OCI-LY3 (cell line): ENCODE measurements at regions not wholly inside any gene's neighbourhood (a gene's known extent, or its start where the extent isn't known, plus 50 kb on each side); places are given as distances from the start of the nearest gene placed in this dataset.

Experiments
- H2AFZ ChIP-seq: fragments of 200-600, 300-600 bp; shearing (Covaris generic); 2 replicates; pipeline ENCODE4 v1.6.0; 2014; ENCODE audit warnings: antibody characterized with exemption, low read depth, low read length
- H3K27ac ChIP-seq: fragments of 200-600, 300-600 bp; sonication (generic); 2 replicates; pipeline ENCODE4 v1.5.1; 2014; ENCODE audit warnings: mild to moderate bottlenecking, low read length, moderate library complexity, mixed read lengths
- H3K27me3 ChIP-seq: fragments of 200-600, 300-600 bp; sonication (generic); 2 replicates; pipeline ENCODE4 v1.6.1; 2014; ENCODE audit warnings: low read depth, low read length, mixed read lengths
- H3K36me3 ChIP-seq: fragments of 200-600, 300-600 bp; sonication (generic); replicated peaks from 2 replicates; pipeline ENCODE3; 2014; ENCODE audit warnings: low read depth, low read length, mixed read lengths
- H3K4me1 ChIP-seq: fragments of 300-600, 200-600 bp; sonication (generic); 2 replicates; pipeline ENCODE4 v1.6.1; 2014; ENCODE audit warnings: low read length, mixed read lengths
- H3K4me2 ChIP-seq: fragments of 200-600, 300-600 bp; sonication (generic); 2 replicates; pipeline ENCODE4 v1.6.1; 2014; ENCODE audit warnings: low read length, mixed read lengths
- H3K4me3 ChIP-seq: fragments of 300-600, 200-600 bp; sonication (generic); 2 replicates; pipeline ENCODE4 v1.5.1; 2014; ENCODE audit warnings: antibody characterized with exemption, mild to moderate bottlenecking, low read length, moderate library complexity
- H3K79me2 ChIP-seq: fragments of 300-600, 200-600 bp; shearing (Covaris generic); 2 replicates; pipeline ENCODE4 v1.6.1; 2014; ENCODE audit warnings: mild to moderate bottlenecking, low read length, mixed read lengths
- H3K9ac ChIP-seq: fragments of 300-600, 200-600 bp; shearing (Covaris generic); 2 replicates; pipeline ENCODE4 v1.6.0; 2014; ENCODE audit warnings: mild to moderate bottlenecking, low read length, moderate library complexity
- H3K9me3 ChIP-seq: fragments of 200-600, 300-600 bp; shearing (Covaris generic); 2 replicates; pipeline ENCODE4 v1.6.1; 2014; ENCODE audit warnings: low read length, mixed read lengths; ENCODE audit not compliant: insufficient read depth
- H4K20me1 ChIP-seq: fragments of 200-600, 300-600 bp; sonication (generic); 2 replicates; pipeline ENCODE4 v1.6.1; 2016; ENCODE audit warnings: low read length, mixed read lengths; ENCODE audit not compliant: insufficient read depth
- EZH2phosphoT487 ChIP-seq: fragments of 200-600 bp; shearing (Covaris generic); IDR thresholded peaks from 2 replicates; pipeline ENCODE4 v1.6.1; 2018; ENCODE audit warnings: antibody characterized with exemption, mixed run types, low read depth
- TF ChIP-seq, protein P1 (sequence below): fragments of 200-600, 300-600 bp; sonication (generic); IDR thresholded peaks from 2 replicates; pipeline ENCODE4 v1.5.1; 2014; ENCODE audit warnings: antibody characterized with exemption, low read length, low read depth

DNA sequence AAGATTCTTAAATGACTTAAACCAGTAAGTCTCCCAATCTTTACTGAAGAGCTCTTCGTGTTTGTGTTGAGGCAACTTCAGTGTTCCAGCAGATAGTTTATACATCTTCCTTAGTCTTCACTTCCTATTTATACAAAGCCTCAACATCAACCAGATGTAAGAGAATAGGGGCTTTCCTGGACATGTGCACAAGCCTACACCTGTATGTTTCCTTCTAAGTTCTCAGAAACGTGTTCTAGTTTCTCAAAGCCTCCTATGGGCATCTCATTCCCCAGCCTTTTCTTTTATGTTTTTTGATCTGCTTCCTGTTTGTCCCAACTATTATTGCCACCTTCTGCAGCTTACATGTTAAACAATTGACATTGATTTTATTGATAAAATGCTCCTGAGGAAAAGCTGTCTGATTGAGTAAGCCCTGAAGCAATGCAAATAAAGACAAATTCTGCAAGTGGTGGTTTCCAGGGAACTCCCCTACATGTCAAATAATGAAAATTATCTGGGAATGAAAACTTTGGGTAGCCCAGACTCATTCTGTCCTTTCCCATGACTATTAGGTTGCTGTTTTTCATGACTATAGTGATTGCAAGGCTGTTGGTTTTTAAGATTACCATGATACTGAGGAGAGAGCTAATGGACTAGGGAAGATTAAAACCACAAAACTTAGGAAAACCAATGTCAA lies 663.3 kb upstream of the ACVR2A start:
- H3K4me1 ChIP-seq = peaks cover 44% of the 10 kb centered on the region
- no peaks in the 10 kb centered on the region for H3K27me3 ChIP-seq
- peaks cover 23% of the 10 kb centered on the region for H3K36me3 ChIP-seq
- H3K79me2 ChIP-seq = no peaks in the 10 kb centered on the region
- TF ChIP-seq EZH2phosphoT487 = no peak
- TF ChIP-seq, protein P1, sequence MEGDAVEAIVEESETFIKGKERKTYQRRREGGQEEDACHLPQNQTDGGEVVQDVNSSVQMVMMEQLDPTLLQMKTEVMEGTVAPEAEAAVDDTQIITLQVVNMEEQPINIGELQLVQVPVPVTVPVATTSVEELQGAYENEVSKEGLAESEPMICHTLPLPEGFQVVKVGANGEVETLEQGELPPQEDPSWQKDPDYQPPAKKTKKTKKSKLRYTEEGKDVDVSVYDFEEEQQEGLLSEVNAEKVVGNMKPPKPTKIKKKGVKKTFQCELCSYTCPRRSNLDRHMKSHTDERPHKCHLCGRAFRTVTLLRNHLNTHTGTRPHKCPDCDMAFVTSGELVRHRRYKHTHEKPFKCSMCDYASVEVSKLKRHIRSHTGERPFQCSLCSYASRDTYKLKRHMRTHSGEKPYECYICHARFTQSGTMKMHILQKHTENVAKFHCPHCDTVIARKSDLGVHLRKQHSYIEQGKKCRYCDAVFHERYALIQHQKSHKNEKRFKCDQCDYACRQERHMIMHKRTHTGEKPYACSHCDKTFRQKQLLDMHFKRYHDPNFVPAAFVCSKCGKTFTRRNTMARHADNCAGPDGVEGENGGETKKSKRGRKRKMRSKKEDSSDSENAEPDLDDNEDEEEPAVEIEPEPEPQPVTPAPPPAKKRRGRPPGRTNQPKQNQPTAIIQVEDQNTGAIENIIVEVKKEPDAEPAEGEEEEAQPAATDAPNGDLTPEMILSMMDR = no peak
- no peaks in the 10 kb centered on the region for H4K20me1 ChIP-seq
- peak overlapping the region; percentile 70; the same call in 1 of the 2 replicates for H3K9ac ChIP-seq
- 0 out of 2 replicates have a peak overlapping the region, but pooled peaks have one; percentile 29 for H2AFZ ChIP-seq
- H3K4me2 ChIP-seq = peak overlapping the region; percentile 72
- peak overlapping the region; percentile 65 for H3K4me3 ChIP-seq
- H3K9me3 ChIP-seq = peaks cover 8% of the 10 kb centered on the region
- H3K27ac ChIP-seq = peak overlapping the region; percentile 98

DNA sequence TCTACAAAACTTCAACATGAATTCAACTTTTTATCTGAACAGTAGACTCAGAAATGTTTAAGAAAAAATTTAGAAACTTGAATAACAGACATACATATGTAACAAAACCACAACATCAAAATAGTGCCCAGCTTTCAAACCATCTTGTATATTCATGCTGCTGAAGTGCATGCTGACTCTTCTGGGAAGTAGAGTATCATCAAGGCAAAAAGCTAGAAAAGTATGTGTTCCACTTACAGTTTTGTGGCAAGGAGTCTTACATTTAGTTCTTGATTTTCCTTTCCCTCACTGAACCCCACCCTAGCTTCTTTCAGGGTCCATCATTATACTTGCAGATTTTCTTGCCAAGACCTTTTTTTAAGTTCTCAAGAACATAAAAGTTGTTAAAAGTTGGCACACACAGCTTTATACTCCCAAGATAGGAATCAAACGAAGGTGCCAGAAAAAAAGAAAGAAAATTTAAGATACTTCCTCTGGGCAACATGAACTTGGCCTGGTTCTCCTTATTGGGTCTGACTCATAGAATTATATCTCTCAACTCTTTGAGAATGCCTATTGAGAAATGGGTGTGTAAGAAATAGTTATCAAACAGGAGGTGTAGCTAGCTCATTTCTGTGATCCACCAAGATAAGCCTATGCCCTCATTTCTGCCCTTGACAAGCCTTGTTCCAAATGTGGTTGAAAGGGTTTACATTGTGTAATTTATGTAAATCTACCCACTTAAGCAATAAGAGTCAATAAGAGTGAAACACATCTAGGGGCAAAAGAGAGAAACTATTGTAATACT lies 667.6 kb upstream of the ACVR2A start:
- H3K79me2 ChIP-seq = no peaks in the 10 kb centered on the region
- no peak overlapping the region for H3K9ac ChIP-seq
- H3K4me1 ChIP-seq = peaks cover 46% of the 10 kb centered on the region
- no peak overlapping the region for H3K4me3 ChIP-seq
- TF ChIP-seq, protein P1 = no peak
- no peak for TF ChIP-seq EZH2phosphoT487
- no peaks in the 10 kb centered on the region for H4K20me1 ChIP-seq
- peaks cover 23% of the 10 kb centered on the region for H3K36me3 ChIP-seq
- peaks cover 5% of the 10 kb centered on the region for H3K9me3 ChIP-seq
- no peak overlapping the region for H3K4me2 ChIP-seq
- no peak overlapping the region for H3K27ac ChIP-seq
- no peaks in the 10 kb centered on the region for H3K27me3 ChIP-seq
- no peak overlapping the region for H2AFZ ChIP-seq

DNA sequence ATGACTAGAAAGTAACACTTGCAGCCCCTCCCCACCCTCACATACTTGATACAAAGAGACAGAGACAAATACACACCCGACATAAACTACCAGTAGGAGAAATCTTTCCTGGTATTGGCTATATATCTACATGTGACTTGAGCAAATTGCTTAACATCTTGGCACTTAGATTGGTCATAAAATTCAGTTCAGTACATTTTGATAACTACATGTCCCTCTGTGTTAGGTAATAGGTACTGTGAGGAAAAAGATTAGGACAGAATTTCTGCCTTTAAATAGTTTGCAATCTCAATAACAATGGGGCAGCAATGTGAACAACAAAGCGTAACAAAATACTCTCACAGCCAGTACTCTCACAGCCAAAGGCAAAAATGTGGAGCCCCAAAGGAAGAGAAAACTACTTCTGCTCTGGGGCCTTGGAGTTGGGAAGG lies 670.0 kb upstream of the ACVR2A start:
- TF ChIP-seq, protein P1 = no peak
- no peak for TF ChIP-seq EZH2phosphoT487
- no peaks in the 10 kb centered on the region for H3K79me2 ChIP-seq
- no peak overlapping the region for H3K9ac ChIP-seq
- peaks cover 5% of the 10 kb centered on the region for H3K9me3 ChIP-seq
- peaks cover 16% of the 10 kb centered on the region for H3K36me3 ChIP-seq
- peaks cover 24% of the 10 kb centered on the region for H3K4me1 ChIP-seq
- no peak overlapping the region for H3K4me2 ChIP-seq
- no peaks in the 10 kb centered on the region for H4K20me1 ChIP-seq
- no peak overlapping the region for H2AFZ ChIP-seq
- no peak overlapping the region for H3K27ac ChIP-seq
- H3K27me3 ChIP-seq = no peaks in the 10 kb centered on the region
- no peak overlapping the region for H3K4me3 ChIP-seq

DNA sequence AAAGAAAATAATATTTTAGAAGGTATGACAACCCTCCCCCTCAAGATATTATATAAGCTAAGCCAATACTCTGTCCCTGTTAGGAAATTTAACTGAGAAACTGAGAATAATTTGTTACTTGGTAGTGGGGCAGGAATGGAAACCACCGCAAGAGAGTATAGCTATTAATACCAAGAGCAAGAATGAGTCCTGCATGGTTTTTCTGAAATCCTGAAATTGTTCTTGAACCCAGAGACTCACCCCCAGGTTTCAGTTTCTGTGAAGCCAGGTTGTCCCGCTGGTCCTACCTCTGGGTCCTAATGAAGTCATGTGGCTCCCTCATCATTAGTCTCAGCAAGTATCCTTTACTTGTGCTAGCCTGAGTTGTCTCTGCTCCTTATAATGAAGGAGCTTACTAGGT lies 671.0 kb upstream of the ACVR2A start:
- no peak overlapping the region for H3K27ac ChIP-seq
- H3K4me1 ChIP-seq = peaks cover 24% of the 10 kb centered on the region
- no peaks in the 10 kb centered on the region for H4K20me1 ChIP-seq
- no peak for TF ChIP-seq EZH2phosphoT487
- TF ChIP-seq, protein P1 = no peak
- H3K4me3 ChIP-seq = no peak overlapping the region
- H3K36me3 ChIP-seq = peaks cover 16% of the 10 kb centered on the region
- no peak overlapping the region; the same call in 1 of the 2 replicates for H2AFZ ChIP-seq
- peaks cover 5% of the 10 kb centered on the region for H3K9me3 ChIP-seq
- no peaks in the 10 kb centered on the region for H3K79me2 ChIP-seq
- peak overlapping the region; percentile 21; the same call in 1 of the 2 replicates for H3K4me2 ChIP-seq
- no peaks in the 10 kb centered on the region for H3K27me3 ChIP-seq
- H3K9ac ChIP-seq = no peak overlapping the region
